Kasumi-1 (cell line): ENCODE measurements at regions not wholly inside any gene's neighbourhood (a gene's known extent, or its start where the extent isn't known, plus 50 kb on each side); places are given as distances from the start of the nearest gene placed in this dataset.

Experiments used
- DNase-seq, 2 experiments: peaks; one replicate each; lab custom pipeline; 2025; lab: John Stamatoyannopoulos, UW

DNA sequence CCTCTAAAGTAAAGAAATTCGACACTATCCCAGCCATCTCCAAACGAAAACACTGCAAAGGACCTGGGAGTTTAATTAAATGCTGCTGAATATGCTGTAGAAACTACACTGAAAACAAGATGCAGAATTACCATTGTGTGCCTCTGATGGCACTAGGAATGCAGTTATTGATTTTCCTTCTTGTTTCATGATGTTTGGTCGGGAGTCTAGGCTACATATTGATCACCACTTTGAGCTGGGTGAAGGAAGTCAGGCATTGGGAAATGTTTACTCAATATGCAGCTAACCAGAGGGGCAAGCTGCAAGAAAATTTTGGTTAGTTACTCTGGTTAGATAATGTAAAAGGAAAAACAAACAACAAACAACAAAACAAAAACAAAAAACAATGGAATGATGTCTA is 650.7 kb upstream of the GALNTL6 start:
- no peak for DNase-seq

DNA sequence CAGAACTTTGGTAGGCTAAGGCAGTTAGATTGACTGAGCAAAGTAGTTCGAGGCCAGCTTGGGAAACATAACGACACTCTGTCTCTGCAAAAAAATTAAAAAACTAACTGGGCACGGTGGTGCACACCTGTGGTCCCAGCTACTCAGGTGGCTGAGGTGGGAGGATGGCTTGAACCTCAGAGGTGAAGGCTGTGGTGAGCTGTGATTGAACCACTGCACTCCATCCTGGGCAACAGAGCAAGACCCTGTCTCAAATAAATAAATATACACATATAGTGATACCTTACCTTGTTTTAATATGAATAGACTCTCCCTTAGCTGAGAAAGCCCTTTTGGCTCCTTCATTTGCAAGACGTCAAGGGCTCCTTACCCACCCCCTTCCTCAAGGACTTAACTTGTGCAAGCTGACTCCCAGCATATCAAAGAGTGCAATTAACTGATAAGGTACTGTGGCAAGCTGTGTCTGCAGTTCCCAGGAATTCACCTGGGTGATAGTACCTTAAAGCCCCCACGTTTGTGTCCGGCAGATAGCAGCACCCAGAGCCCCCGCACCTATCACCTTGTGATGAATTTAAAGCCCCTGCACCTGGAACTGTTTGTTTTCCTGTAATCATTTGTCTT is 655.6 kb upstream of the GALNTL6 start:
- DNase-seq, result no peak

DNA sequence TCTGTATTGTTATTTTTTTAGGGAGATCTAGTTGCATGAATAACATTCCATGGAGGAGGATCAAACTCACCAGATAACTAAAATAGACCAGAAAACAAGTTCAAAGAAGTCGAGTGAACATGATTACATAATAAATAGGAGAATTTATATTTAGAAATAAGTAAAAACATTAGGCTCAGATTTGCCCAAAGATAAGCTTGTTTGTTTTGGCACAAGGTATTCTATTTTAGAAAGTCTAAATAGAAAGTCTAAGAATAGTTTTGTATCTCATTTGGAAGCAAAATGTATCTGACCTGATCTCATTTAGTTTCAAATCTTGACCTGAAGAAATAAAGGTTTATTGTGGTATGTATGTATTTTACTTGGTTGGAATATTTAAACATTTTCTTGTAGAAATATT is 670.6 kb upstream of the GALNTL6 start:
- DNase-seq, result no peak

DNA sequence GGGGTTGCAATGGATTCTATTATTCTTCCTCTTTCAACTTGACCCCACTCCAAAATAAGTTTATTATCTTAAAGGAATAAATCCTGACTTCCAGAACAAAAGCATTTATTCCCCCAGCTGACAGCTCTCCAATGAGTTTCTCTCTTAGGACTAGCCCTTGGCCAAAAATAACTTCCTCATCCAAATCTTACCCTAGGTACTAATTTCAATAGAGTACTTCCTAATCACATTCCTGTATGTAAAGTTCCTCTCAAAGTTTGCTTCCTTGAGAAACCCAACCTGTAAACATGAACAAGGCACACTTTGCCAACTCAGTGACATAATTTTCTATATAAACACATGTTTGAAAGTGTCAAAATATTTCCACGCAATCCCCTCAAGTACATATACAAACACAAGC is 671.2 kb upstream of the GALNTL6 start:
- no peak for DNase-seq

DNA sequence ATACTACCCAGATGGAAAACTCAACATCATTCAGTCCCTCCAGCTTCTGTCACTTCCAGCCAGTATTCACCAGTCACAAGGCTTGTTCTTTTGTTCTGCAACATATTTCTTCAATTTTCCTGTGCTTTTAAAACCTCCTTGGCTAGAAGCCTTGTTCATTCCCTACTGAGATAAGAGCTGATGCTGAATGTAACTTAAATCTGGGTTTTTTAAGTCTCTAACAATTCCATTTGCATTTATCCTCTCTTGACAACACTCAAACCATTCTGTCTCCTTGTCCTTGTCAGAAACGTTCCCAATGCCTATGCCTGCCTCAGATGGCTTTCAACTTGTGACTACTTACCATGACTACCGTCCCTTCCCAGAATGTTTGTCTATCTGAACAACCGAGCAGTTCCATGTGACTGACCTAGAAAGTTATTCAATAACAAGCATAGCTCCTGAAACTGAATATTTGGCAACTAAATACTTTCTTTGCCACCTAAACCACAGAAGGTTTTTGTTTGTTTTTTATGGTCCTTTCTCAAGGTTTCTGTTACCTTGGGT is 682.9 kb upstream of the GALNTL6 start:
- DNase-seq, result no peak

DNA sequence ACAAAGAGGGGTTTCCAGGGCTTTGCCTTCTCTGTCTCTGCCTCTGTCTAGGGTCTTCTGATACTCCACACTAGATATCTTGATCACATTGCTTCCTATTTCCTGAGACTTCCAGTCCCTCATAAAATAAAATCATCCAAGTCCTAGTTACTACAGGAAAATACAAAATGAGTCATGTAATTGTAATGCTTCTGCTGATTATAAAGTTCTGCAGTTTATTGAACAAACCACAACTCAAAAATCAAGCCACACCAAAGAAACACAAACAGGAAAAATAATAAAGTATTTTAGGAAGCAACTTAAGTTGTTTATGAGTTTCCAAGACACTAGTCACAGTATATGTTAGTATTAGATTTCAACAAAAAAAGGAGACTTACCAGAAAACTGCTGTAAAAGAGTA is 695.1 kb upstream of the GALNTL6 start:
- no peak for DNase-seq

DNA sequence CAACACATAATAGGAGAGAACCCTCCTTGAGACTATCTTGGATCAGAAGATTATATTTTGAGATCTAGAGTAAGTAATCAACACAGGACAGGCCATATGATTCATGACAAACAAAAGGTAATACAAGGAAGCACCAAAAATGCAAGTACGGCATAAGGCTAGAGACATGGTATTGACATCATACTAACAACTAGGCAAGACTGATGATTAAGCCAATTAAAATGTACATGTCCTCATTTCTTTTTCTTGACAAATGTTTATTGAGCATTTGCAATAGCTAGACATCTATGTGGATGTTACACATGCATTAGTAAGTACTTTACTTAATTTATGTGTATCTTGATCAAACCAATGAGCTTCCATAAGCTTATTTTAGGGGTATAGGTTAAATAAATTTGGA is 695.7 kb upstream of the GALNTL6 start:
- DNase-seq, result no peak

DNA sequence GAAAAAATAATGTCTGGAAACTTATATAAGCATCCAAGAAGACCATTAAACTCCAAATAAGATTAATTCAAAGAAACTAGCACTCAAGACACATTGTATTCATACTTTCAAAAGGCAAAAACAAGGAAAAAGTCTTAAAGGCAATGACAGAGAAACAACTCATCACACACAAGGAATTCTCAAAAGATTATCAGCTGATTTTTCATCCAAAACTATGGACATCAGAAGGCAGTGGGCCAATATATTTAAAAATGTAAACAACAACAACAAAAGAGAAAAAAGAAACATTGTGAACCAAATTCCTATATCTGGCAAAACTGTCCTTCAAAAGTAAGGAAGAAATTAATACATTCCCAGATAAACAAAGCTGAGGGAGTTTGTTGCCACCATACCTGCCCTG is 711.4 kb upstream of the GALNTL6 start:
- DNase-seq, result peak in 1 of 2 experiments; percentile 3

DNA sequence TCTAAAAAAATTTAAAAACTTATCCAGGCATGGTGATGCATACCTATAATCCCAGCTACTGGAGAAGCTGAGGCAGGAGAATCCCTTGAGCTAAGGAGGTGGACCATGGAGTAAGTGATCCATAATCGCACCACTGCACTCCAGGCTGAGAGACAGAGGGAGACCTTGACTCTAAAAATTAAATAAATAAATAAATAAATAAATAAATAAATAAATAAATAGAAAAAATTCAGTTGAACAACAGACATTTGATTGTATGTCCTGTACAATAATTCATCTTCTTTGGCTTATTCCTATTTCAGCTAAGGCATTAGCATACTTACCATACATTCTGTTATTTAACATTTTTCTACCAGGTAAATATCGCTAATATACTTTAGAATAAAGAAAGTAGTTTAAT is 726.1 kb upstream of the GALNTL6 start:
- DNase-seq, result no peak

DNA sequence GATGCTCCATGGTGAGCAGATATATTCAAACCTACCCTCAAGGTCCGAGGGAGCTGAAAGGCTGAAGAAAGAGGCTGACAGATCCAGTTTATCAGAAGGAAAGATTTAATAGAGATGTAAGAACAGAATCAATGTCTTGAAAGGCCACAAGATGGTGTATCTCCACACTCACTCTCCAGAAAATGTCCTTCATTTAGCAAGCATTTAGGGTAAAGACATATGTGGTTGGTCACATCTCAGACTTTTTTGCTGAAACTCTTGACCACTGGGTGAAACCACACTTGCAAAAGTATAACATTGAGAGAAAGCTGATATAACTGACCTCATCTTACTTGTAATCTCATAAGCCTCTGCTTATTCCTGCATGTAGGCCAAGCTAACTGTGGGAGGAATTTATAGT is 745.8 kb upstream of the GALNTL6 start:
- DNase-seq, result peak; percentile 24 to 54

DNA sequence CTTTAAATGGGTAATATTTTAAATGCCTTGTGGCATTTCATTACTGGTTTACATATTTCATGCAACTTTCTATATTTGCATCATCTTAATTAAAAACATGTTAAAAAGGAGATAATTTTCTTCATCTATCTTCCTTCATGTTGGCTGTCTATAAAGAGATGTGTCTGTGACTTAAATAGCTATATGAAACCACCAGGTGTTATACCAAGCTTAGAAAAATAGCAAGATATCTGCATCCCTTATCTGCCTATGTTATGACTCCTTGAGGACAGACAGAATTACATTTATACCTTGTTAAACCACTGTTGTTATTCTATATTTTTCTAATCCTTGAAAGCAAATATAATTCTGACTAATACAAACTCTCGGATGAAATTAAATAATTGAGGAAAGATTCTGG is 763.8 kb upstream of the GALNTL6 start:
- no peak for DNase-seq

DNA sequence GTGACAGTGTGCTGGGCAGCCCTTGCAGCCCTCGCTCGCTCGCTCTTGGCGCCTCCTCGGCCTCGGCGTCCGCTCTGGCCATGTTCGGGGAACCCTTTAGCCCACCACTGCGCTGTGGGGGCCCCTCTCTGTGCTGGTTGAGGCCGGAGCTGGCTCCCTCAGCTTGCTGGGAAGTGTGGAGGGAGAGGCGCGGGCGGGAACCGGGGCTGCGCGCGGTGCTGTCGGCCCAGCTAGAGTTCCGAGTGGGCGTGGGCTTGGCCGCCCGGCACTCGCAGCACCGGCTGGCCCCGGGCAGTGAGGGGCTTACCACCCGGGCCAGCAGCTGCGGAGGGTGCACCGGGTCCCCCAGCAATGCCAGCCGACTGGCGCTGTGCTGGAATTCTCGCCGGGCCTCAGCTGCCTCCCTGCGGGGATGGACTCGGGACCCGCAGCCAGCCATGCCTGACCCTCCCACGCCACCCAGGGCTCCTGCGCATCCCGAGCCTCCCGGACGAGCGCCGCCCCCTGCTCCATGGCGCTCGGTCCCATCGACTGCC is 770.1 kb upstream of the GALNTL6 start:
- DNase-seq, result no peak

DNA sequence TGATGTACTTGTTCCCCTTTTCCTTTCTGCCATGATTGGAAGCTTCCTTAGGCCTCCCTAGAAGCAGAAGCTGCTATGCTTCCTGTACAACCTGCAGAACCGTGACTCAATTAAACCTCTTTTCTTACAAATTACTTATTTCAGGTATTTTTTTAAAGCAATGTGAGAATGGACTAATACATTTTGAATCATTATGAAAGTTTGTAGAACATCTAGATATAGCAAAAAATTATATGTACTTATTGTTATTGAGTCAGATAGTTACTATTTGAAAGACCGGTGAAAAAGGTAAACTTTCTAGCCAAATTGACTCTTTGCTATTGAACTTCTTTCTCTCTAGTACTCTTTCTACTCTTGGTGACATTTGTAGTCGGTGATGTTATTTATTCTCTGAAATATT is 777.3 kb upstream of the GALNTL6 start:
- peak in 1 of 2 experiments; percentile 5 for DNase-seq

DNA sequence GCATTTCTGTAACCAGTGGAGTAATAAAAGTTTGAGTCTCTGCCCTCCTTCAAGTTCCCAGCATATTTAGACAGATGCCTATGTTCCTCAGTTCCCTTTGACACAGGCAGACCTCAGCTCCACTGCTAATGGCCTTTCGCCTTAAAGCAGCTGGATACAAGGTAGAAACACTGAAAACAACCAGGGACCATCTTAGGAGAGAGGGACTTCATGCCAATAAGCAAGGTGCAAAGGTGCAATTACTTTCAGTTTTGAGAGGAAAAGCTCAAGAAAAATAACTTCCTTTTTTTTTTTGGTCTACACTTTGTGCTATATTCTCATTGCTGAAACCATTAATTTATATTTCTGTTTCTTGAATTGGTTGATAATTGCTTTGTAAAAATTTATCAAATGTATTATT is 781.9 kb upstream of the GALNTL6 start:
- DNase-seq, result peak; percentile 24 to 38

DNA sequence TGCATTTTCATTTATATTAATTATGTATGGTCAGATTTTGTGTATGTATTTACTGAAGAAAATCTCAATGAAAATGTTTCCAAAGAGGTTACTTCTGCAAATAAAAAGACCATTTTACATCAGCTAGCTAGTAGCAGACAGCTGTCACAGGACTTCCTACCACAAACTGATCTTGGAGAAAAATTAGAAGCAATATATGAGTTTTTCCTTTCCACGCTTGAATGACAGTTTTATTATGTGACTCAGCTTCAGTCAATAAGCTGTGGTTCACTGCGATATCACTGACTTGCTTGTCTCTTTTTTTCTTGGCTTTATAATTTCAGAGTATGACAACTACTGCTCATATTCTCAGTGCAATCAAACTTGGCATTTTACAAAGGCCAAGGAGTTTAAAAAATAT is 787.4 kb upstream of the GALNTL6 start:
- DNase-seq, result peak; percentile 97 to 99

DNA sequence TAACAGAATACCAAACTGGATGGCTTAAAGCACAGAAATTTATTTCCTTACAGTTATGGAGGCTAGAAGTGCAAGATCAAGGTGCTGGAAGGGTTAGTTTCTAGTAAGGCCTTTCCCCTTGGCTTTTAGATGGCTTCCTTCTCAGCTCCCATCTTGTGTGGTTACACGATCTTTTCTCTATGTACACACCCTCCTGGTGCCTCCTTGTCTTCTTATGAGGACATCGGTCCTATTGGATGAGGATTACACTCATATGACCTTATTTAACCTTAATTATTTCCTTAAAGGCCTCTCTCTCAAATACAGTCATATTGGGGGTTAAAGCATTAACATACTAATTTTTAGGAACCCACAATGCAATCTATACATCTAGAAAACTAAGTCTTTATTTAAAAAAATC is 787.9 kb upstream of the GALNTL6 start:
- DNase-seq, result peak; percentile 73 to 75

DNA sequence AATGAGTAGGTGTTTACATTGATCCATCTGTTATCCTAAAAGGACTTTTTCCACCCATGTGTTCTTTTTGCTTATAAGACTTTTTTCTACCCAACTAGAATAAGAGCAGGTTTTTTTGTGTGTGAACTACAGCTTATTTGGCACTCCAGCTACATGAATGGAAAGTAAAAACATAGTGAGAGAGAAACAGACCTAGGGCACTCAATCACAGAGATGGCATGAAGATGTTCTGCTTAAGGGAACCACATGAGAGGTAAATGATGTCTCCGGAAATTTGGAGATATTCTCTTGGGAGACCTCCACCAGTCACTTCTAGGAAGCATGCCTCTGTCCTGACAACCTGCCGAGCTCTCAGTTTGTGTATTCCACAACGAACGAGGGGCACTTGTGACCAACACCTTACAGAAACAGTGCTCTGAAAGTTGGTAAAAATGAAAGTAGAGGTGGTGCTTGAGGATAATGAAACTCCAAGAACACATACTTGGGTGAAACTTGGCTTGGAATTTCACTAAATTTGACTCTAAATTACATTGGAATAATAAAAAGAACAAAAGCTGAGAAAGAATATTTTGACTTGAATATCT is 788.4 kb upstream of the GALNTL6 start:
- peak in 1 of 2 experiments; percentile 19 for DNase-seq

DNA sequence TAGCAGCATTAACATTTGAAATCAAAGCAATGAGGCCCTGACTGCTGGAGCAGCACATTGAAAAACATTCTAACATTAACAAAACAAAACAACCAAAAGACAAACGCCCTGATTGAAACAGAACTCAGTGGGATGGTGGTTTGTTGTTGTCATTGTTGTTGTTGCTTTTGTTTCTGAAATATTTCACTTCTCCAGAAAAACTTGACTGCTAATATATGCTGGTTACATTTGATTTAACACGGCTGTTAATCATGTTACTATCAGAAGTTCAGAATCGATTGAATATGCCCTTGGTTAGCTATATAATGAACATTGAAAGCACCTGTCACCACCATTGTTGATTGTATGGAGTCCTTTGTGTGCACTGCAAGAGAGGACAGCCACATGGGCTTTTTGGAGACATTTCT is 790.4 kb upstream of the GALNTL6 start:
- DNase-seq, result no peak

DNA sequence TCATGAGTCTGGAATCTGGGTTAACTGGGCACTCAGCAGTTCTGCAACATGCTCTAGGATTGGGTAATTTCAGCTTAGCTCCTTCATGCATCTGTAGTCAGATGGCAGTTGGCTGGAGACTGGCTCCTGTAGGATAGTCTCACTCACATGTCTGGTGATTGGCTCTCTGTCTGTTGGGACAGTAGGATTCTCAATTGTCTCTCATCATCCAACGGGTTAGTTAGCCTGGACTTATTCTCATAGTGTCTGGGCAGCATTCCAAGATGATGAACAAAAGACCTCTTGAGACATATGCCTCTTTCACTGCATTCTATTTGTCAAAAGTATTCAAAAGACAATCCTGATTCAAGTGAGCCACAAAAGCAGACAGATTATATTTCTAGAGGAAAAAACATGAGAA is 795.6 kb upstream of the GALNTL6 start:
- DNase-seq, result no peak

DNA sequence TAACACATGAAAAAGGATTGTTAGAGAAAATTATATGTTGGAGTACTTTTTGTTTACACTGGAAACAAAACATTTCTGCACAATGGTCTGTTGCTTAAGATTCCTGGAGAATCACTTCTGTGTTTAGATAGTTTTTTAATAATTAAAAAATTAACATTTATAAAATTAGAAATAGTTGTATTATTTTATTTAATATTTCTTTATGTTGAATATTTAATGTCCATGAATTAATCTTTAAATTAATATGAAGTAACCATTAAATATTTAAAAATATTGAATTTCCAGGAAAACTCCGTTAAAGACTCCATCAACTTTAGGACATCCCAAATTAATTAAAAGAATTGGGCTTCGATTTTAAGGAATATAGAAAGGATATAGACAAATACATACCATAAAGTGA is 797.1 kb upstream of the GALNTL6 start:
- DNase-seq, result no peak

DNA sequence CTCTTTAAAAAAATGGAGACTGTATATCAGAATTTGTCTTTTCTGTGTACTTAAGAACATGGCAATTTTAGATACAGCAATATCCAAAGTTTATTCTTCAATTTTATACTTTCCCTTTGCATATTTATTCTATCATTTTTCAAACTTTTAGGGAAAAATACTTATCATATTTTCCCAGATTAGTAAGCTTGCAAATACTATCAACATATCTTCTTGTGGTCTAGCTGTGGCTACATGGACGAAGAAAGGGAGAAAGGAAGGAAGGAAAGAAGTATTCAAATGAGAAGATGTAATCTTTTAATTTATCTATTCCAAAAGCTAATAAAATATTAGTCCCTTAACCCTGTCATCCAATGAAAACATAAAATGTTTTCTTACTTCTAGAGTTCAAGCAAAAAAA is 797.8 kb upstream of the GALNTL6 start:
- DNase-seq, result no peak

DNA sequence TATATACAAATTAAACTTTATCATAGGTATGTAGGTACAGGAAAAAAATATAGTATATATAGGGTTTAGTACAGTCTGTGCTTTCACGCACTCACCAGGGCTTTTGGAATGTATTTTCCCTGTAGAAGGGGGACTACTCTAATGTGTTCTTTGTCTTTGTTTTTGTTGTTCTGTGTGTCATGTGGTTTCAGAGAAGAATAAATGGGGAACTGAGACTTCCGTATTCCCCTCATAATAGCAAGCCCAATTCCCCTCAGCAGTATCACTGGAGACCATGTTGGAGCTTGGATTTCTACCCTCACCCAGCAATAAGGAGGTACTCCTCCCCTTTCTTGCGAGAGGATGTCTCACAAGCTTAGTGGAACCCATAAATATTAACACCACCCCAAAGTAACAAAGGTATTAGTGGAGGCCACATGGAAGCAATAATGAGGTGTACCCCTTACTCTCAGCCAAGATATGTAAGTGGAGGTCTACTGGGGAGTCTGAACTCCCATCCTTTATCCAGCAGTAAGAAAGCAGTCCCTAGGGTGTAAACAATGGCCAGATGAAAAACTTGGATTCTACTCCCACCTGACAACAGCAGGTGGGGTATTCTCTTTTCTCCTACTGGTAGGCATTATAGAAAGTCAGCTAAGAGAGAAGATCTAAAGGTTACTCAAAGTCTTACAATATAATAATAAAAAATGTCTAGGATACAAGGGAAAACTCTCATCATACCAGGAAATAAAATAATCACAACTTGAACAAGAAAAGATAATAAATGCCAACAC is 805.4 kb upstream of the GALNTL6 start:
- DNase-seq, result peak in 1 of 2 experiments; percentile 6

DNA sequence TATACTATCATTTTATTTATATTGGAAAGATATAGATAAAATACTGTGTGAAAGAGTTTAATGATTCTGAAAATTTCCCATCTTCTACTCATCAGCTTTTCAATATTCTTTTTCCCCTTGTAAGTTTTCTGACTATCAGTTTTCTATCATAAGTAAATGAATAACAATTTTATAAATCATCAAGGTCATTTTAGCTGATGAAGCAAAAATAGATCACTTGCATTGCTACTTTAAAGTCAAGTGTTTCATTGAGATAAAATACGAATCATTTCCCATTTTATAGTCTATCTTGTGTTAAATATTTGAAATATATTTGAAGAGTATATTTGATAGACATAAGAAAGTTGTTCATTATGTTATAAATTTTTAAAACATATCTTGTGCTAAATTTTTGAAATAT is 811.0 kb upstream of the GALNTL6 start:
- DNase-seq, result no peak
